ENCODE measurements at regions not wholly inside any gene's neighbourhood (a gene's known extent, or its start where the extent isn't known, plus 50 kb on each side); places are given as distances from the start of the nearest gene placed in this dataset.

- no peaks in the 10 kb centered on the region for H3K27me3 ChIP-seq (ENCODE audit: insufficient read depth, insufficient read length)
- no peak for TF ChIP-seq YY1 (IDR thresholded peaks at IDR 0.05; ENCODE audit: insufficient read depth, insufficient read length)
- no peak for TF ChIP-seq ZNF274 (IDR thresholded peaks at IDR 0.05; ENCODE audit: low read depth, low read length)
- TF ChIP-seq SUZ12 (IDR thresholded peaks at IDR 0.05; ENCODE audit: extremely low read depth, insufficient read depth, insufficient read length) = no peak
- no peaks in the 10 kb centered on the region for H3K36me3 ChIP-seq (ENCODE audit: insufficient read depth, insufficient read length, low read length)
- no peaks in the 10 kb centered on the region for H3K9me3 ChIP-seq (ENCODE audit: insufficient read depth, low read length)
- no peaks in the 10 kb centered on the region for H3K4me1 ChIP-seq (ENCODE audit: insufficient read depth, insufficient read length)
- no peak overlapping the region for H3K4me3 ChIP-seq (ENCODE audit: insufficient read length, low read depth)
- DNase-seq (ENCODE audit: low read depth, low spot score) = no peak
- H3K9ac ChIP-seq (ENCODE audit: insufficient read length, low read depth) = no peak overlapping the region
Observed at GRCh38 chr12:82187595-82187994, 170.6 kb downstream of the CCDC59 start.

GRCh38 chr12:82187011-82187410 lies 171.2 kb downstream of the CCDC59 start:
- Histone ChIP-seq H3K9me3 (ENCODE audit: insufficient read depth, low read length) (no peaks in the 10 kb centered on the region), H3K27me3 (ENCODE audit: insufficient read depth, insufficient read length) (no peaks in the 10 kb centered on the region), H3K4me1 (ENCODE audit: insufficient read depth, insufficient read length) (no peaks in the 10 kb centered on the region), H3K36me3 (ENCODE audit: insufficient read depth, insufficient read length, low read length) (no peaks in the 10 kb centered on the region), H3K9ac (ENCODE audit: insufficient read length, low read depth) (no peak overlapping the region), H3K4me3 (ENCODE audit: insufficient read length, low read depth) (no peak overlapping the region)
- no peak for DNase-seq (ENCODE audit: low read depth, low spot score)
- TF ChIP-seq YY1 (IDR thresholded peaks at IDR 0.05; ENCODE audit: insufficient read depth, insufficient read length) (no peak), SUZ12 (IDR thresholded peaks at IDR 0.05; ENCODE audit: extremely low read depth, insufficient read depth, insufficient read length) (no peak), ZNF274 (IDR thresholded peaks at IDR 0.05; ENCODE audit: low read depth, low read length) (no peak)

GRCh38 chr12:82186282-82186681 lies 171.9 kb downstream of the CCDC59 start:
- no peaks in the 10 kb centered on the region for H3K36me3 ChIP-seq (ENCODE audit: insufficient read depth, insufficient read length, low read length)
- TF ChIP-seq ZNF274 (IDR thresholded peaks at IDR 0.05; ENCODE audit: low read depth, low read length) = no peak
- TF ChIP-seq SUZ12 (IDR thresholded peaks at IDR 0.05; ENCODE audit: extremely low read depth, insufficient read depth, insufficient read length) = no peak
- TF ChIP-seq YY1 (IDR thresholded peaks at IDR 0.05; ENCODE audit: insufficient read depth, insufficient read length) = no peak
- no peak overlapping the region for H3K4me3 ChIP-seq (ENCODE audit: insufficient read length, low read depth)
- H3K9me3 ChIP-seq (ENCODE audit: insufficient read depth, low read length) = no peaks in the 10 kb centered on the region
- H3K4me1 ChIP-seq (ENCODE audit: insufficient read depth, insufficient read length) = no peaks in the 10 kb centered on the region
- no peak for DNase-seq (ENCODE audit: low read depth, low spot score)
- H3K27me3 ChIP-seq (ENCODE audit: insufficient read depth, insufficient read length) = no peaks in the 10 kb centered on the region
- H3K9ac ChIP-seq (ENCODE audit: insufficient read length, low read depth) = no peak overlapping the region

GRCh38 chr12:82184844-82185243 lies 173.3 kb downstream of the CCDC59 start:
- no peaks in the 10 kb centered on the region for H3K4me1 ChIP-seq (ENCODE audit: insufficient read depth, insufficient read length)
- no peak overlapping the region for H3K4me3 ChIP-seq (ENCODE audit: insufficient read length, low read depth)
- no peaks in the 10 kb centered on the region for H3K36me3 ChIP-seq (ENCODE audit: insufficient read depth, insufficient read length, low read length)
- no peaks in the 10 kb centered on the region for H3K9me3 ChIP-seq (ENCODE audit: insufficient read depth, low read length)
- TF ChIP-seq SUZ12 (IDR thresholded peaks at IDR 0.05; ENCODE audit: extremely low read depth, insufficient read depth, insufficient read length) = no peak
- no peak for TF ChIP-seq ZNF274 (IDR thresholded peaks at IDR 0.05; ENCODE audit: low read depth, low read length)
- no peak for TF ChIP-seq YY1 (IDR thresholded peaks at IDR 0.05; ENCODE audit: insufficient read depth, insufficient read length)
- no peak for DNase-seq (ENCODE audit: low read depth, low spot score)
- H3K27me3 ChIP-seq (ENCODE audit: insufficient read depth, insufficient read length) = no peaks in the 10 kb centered on the region
- no peak overlapping the region for H3K9ac ChIP-seq (ENCODE audit: insufficient read length, low read depth)

- Histone ChIP-seq H3K27me3 (ENCODE audit: insufficient read depth, insufficient read length) (no peaks in the 10 kb centered on the region), H3K4me1 (ENCODE audit: insufficient read depth, insufficient read length) (no peaks in the 10 kb centered on the region), H3K9ac (ENCODE audit: insufficient read length, low read depth) (no peak overlapping the region), H3K4me3 (ENCODE audit: insufficient read length, low read depth) (no peak overlapping the region), H3K9me3 (ENCODE audit: insufficient read depth, low read length) (no peaks in the 10 kb centered on the region), H3K36me3 (ENCODE audit: insufficient read depth, insufficient read length, low read length) (no peaks in the 10 kb centered on the region)
- no peak for DNase-seq (ENCODE audit: low read depth, low spot score)
- TF ChIP-seq ZNF274 (IDR thresholded peaks at IDR 0.05; ENCODE audit: low read depth, low read length) = no peak
- no peak for TF ChIP-seq YY1 (IDR thresholded peaks at IDR 0.05; ENCODE audit: insufficient read depth, insufficient read length)
- no peak for TF ChIP-seq SUZ12 (IDR thresholded peaks at IDR 0.05; ENCODE audit: extremely low read depth, insufficient read depth, insufficient read length)
Observed at GRCh38 chr12:82182601-82183190, 175.5 kb downstream of the CCDC59 start.

- H3K4me3 ChIP-seq (ENCODE audit: insufficient read length, low read depth) = no peak overlapping the region
- no peaks in the 10 kb centered on the region for H3K36me3 ChIP-seq (ENCODE audit: insufficient read depth, insufficient read length, low read length)
- no peaks in the 10 kb centered on the region for H3K27me3 ChIP-seq (ENCODE audit: insufficient read depth, insufficient read length)
- no peaks in the 10 kb centered on the region for H3K4me1 ChIP-seq (ENCODE audit: insufficient read depth, insufficient read length)
- DNase-seq (ENCODE audit: low read depth, low spot score) = no peak
- TF ChIP-seq YY1 (IDR thresholded peaks at IDR 0.05; ENCODE audit: insufficient read depth, insufficient read length) = no peak
- no peak for TF ChIP-seq ZNF274 (IDR thresholded peaks at IDR 0.05; ENCODE audit: low read depth, low read length)
- TF ChIP-seq SUZ12 (IDR thresholded peaks at IDR 0.05; ENCODE audit: extremely low read depth, insufficient read depth, insufficient read length) = no peak
- H3K9me3 ChIP-seq (ENCODE audit: insufficient read depth, low read length) = no peaks in the 10 kb centered on the region
- H3K9ac ChIP-seq (ENCODE audit: insufficient read length, low read depth) = no peak overlapping the region
Observed at GRCh38 chr12:82176761-82177490, 181.3 kb downstream of the CCDC59 start.

GRCh38 chr12:82176026-82176425 lies 182.2 kb downstream of the CCDC59 start:
- Histone ChIP-seq H3K27me3 (ENCODE audit: insufficient read depth, insufficient read length) (no peaks in the 10 kb centered on the region), H3K36me3 (ENCODE audit: insufficient read depth, insufficient read length, low read length) (no peaks in the 10 kb centered on the region), H3K4me1 (ENCODE audit: insufficient read depth, insufficient read length) (no peaks in the 10 kb centered on the region), H3K9ac (ENCODE audit: insufficient read length, low read depth) (no peak overlapping the region), H3K4me3 (ENCODE audit: insufficient read length, low read depth) (no peak overlapping the region), H3K9me3 (ENCODE audit: insufficient read depth, low read length) (no peaks in the 10 kb centered on the region)
- no peak for TF ChIP-seq ZNF274 (IDR thresholded peaks at IDR 0.05; ENCODE audit: low read depth, low read length)
- no peak for TF ChIP-seq SUZ12 (IDR thresholded peaks at IDR 0.05; ENCODE audit: extremely low read depth, insufficient read depth, insufficient read length)
- TF ChIP-seq YY1 (IDR thresholded peaks at IDR 0.05; ENCODE audit: insufficient read depth, insufficient read length) = no peak
- no peak for DNase-seq (ENCODE audit: low read depth, low spot score)
